ENCODE measurements at regions not wholly inside any gene's neighbourhood (a gene's known extent, or its start where the extent isn't known, plus 50 kb on each side); places are given as distances from the start of the nearest gene placed in this dataset.

DNA sequence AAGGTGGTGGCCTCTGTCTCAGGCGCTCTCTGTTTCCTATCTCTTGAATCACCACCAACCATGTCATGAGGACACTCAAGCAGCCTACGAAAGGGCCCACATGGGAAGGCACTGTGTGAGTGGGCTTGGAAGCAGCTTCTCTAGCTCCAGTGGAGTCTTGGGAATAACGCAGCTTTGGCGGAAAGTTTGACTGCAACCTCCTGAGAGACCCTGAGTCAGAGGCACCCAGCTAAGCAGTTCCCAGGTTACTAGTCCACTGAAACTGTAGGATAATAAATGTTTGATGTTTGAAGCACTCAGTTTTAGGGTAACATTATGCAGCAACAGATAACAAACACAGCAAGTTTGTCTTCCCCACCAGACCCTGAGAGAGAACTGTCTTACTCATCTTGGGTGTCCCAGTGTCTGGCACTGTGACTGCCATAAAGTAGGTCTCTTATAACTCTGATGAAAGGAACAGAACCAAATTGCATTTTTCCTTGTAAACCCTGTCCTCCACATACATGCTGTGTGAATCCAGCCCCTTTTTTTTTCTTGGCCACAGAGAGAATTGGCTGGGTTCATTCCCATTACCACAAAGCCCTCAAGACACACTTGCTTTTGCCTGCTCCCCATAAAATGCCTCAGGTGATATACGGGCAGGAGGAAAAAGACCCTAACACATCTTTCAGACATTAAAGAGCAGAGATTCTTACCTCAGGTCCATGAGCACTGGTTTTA is 185.5 kb downstream of the ZNF365 start:
- TF ChIP-seq CTCF (IDR thresholded peaks at IDR 0.05; ENCODE audit: borderline replicate concordance, extremely low read depth, insufficient read depth) = no peak
- no peak overlapping the region for H3K4me3 ChIP-seq (ENCODE audit: low read length in 3 of 3)
- FAIRE-seq = no peak

DNA sequence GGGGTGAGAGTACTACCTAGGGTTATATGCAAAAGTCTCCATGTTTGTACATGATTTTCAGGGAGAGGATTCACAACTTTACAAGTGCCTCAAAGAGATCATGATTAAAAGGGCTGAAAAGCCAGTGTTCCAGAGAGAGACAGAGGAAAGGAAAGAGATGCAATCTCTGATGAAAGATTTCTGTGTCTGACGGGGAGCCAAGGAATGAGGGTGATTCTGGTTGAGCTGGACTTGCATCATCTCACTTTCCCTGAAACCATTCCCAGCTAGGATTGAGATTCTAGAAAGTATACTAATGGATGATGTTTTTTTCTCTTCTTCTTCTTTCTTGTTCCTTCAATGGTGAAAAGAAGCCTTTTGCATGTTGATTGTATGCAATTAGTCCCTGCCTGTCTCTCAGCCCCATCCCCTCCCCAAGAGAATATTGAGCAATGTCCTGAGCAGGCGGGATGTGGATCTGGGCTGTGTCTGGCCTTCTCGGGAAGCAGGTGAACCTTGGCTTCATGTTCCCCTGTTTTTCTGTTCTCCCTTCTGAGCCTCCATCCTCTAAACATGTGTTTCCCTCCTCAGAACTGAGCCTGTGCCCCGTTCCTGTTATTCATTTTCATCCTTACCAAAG is 186.1 kb downstream of the ZNF365 start:
- no peak overlapping the region for H3K4me3 ChIP-seq (ENCODE audit: low read length in 3 of 3)
- intact Hi-C loops (cut with DNase I) = no loop called here
- TF ChIP-seq CTCF (IDR thresholded peaks at IDR 0.05; ENCODE audit: borderline replicate concordance, extremely low read depth, insufficient read depth) = no peak
- no peak overlapping the region for H3K9ac ChIP-seq (ENCODE audit: low read length in 3 of 3)
- no peaks in the 10 kb centered on the region for H3K36me3 ChIP-seq (ENCODE audit: control insufficient read depth in 2 of 3, insufficient read depth in 3 of 3, low read length in 3 of 3)
- no peaks in the 10 kb centered on the region for H3K9me3 ChIP-seq (ENCODE audit: control insufficient read depth in 2 of 3, insufficient read depth in 1 of 3, low read length in 3 of 3)
- no peaks in the 10 kb centered on the region for H3K27me3 ChIP-seq (ENCODE audit: control insufficient read depth, insufficient read depth, low read length)
- H3K27ac ChIP-seq (ENCODE audit: low read depth in 2 of 2, low read length in 2 of 2) = no peak overlapping the region
- DNase-seq (no peak), FAIRE-seq (no peak)
- no peaks in the 10 kb centered on the region for H3K4me1 ChIP-seq (ENCODE audit: control insufficient read depth in 2 of 3, insufficient read depth in 2 of 3, low read depth in 1 of 3, low read length in 3 of 3)

More for the DNA sequence above, 185.5 kb downstream of the ZNF365 start:
- intact Hi-C loops (cut with DNase I) = no loop called here
- Histone ChIP-seq H3K27me3 (ENCODE audit: control insufficient read depth, insufficient read depth, low read length) (no peaks in the 10 kb centered on the region), H3K9me3 (ENCODE audit: control insufficient read depth in 2 of 3, insufficient read depth in 1 of 3, low read length in 3 of 3) (no peaks in the 10 kb centered on the region), H3K4me1 (ENCODE audit: control insufficient read depth in 2 of 3, insufficient read depth in 2 of 3, low read depth in 1 of 3, low read length in 3 of 3) (no peaks in the 10 kb centered on the region), H3K36me3 (ENCODE audit: control insufficient read depth in 2 of 3, insufficient read depth in 3 of 3, low read length in 3 of 3) (no peaks in the 10 kb centered on the region), H3K9ac (ENCODE audit: low read length in 3 of 3) (no peak overlapping the region), H3K27ac (ENCODE audit: low read depth in 2 of 2, low read length in 2 of 2) (no peak overlapping the region)
- no peak for DNase-seq

- Histone ChIP-seq H3K36me3 (ENCODE audit: control insufficient read depth in 2 of 3, insufficient read depth in 3 of 3, low read length in 3 of 3) (no peaks in the 10 kb centered on the region), H3K4me1 (ENCODE audit: control insufficient read depth in 2 of 3, insufficient read depth in 2 of 3, low read depth in 1 of 3, low read length in 3 of 3) (no peaks in the 10 kb centered on the region), H3K9me3 (ENCODE audit: control insufficient read depth in 2 of 3, insufficient read depth in 1 of 3, low read length in 3 of 3) (no peaks in the 10 kb centered on the region), H3K27ac (ENCODE audit: low read depth in 2 of 2, low read length in 2 of 2) (no peak overlapping the region), H3K4me3 (ENCODE audit: low read length in 3 of 3) (no peak overlapping the region), H3K9ac (ENCODE audit: low read length in 3 of 3) (no peak overlapping the region), H3K27me3 (ENCODE audit: control insufficient read depth, insufficient read depth, low read length) (no peaks in the 10 kb centered on the region)
- DNase-seq (no peak), FAIRE-seq (no peak)
- no peak for TF ChIP-seq CTCF (IDR thresholded peaks at IDR 0.05; ENCODE audit: borderline replicate concordance, extremely low read depth, insufficient read depth)
- intact Hi-C loops (cut with DNase I) = no loop called here
These were observed 187.0 kb downstream of the ZNF365 start for GRCh38 chr10:62561151-62561550.

Measured in kidney (tissue), 13 donors.